Caco-2 (cell line): ENCODE measurements at regions not wholly inside any gene's neighbourhood (a gene's known extent, or its start where the extent isn't known, plus 50 kb on each side); places are given as distances from the start of the nearest gene placed in this dataset.

Experiments used
- BruUV-seq: library from RNA; stranded (reverse); fragments of 400-500 nt; replicated peaks from 2 replicates; lab custom pipeline; 2021; lab: Mats Ljungman, UMichigan
- CTCF ChIA-PET: fragments of 300-600 bp; sonication (Branson Sonifier 250); formaldehyde crosslinking; loops from one replicate; lab custom pipeline; 2022; ENCODE audit warnings: antibody characterized with exemption; lab: Charles Lee
- POLR2A ChIA-PET: fragments of 300-600 bp; sonication (Branson Sonifier 250); formaldehyde crosslinking; loops from one replicate; lab custom pipeline; 2022; ENCODE audit warnings: antibody characterized with exemption; lab: Charles Lee
- DNase-seq, 2 experiments: peaks; one replicate each; pipeline versions ENCODE4 v3.0.0 to v3.0.0-alpha.2; 2020 to 2022
- H3K27me3 ChIP-seq: replicated peaks from 2 replicates; pipeline ENCODE4 v1.6.0; 2011; ENCODE audit warnings: low read length; ENCODE audit not compliant: control insufficient read depth, insufficient read depth
- H3K36me3 ChIP-seq: 2 replicates; pipeline ENCODE4 v1.5.1; 2011; ENCODE audit warnings: low read length; ENCODE audit not compliant: control insufficient read depth, insufficient read depth
- H3K4me1 ChIP-seq: fragments of 250-450 bp; sonication (Bioruptor Pico); 2 replicates; pipeline ENCODE4 v1.5.1; 2020; ENCODE audit warnings: mild to moderate bottlenecking
- H3K4me3 ChIP-seq: 2 replicates; pipeline ENCODE4 v1.5.1; 2011; ENCODE audit warnings: low read depth, mild to moderate bottlenecking, control low read depth, low read length
- H3K9me3 ChIP-seq: fragments of 250-450 bp; sonication (Bioruptor Pico); 2 replicates; pipeline ENCODE4 v1.5.1; 2020; ENCODE audit warnings: mild to moderate bottlenecking, moderate library complexity
- H3K27ac Mint-ChIP-seq: one replicate; pipeline ENCODE4 v1.8.0; 2022; ENCODE audit warnings: mixed read lengths; ENCODE audit not compliant: unreplicated experiment
- H3K27me3 Mint-ChIP-seq: one replicate; pipeline ENCODE4 v1.8.0; 2022; ENCODE audit warnings: mixed read lengths; ENCODE audit not compliant: insufficient read depth, unreplicated experiment
- H3K36me3 Mint-ChIP-seq: one replicate; pipeline ENCODE4 v1.8.0; 2022; ENCODE audit warnings: mild to moderate bottlenecking, mixed read lengths; ENCODE audit not compliant: insufficient read depth, unreplicated experiment
- H3K4me1 Mint-ChIP-seq: one replicate; pipeline ENCODE4 v1.8.0; 2022; ENCODE audit warnings: low read depth, mixed read lengths; ENCODE audit not compliant: unreplicated experiment
- H3K4me3 Mint-ChIP-seq: one replicate; pipeline ENCODE4 v1.8.0; 2022; ENCODE audit warnings: mild to moderate bottlenecking, moderate library complexity, mixed read lengths; ENCODE audit not compliant: unreplicated experiment
- H3K9me3 Mint-ChIP-seq: one replicate; pipeline ENCODE4 v1.8.0; 2022; ENCODE audit warnings: mixed read lengths; ENCODE audit not compliant: unreplicated experiment
- CTCF ChIP-seq, 2 experiments: fragments of 200-600 bp in 1 of 2; IDR thresholded peaks; 1 replicate in 1 of 2; 2 replicates in 1 of 2; pipeline versions ENCODE4 v1.5.1 to v1.8.0; 2011 to 2022; ENCODE audit warnings: antibody characterized with exemption in 1 of 2, control low read depth in 1 of 2, inconsistent platforms in 1 of 2, low read depth in 1 of 2, low read length in 1 of 2, mild to moderate bottlenecking in 1 of 2, moderate library complexity in 1 of 2; ENCODE audit not compliant: insufficient read depth in 1 of 2, severe bottlenecking in 1 of 2, unreplicated experiment in 1 of 2
- intact Hi-C: fragments of 100-400 bp; cut with micrococcal nuclease; formaldehyde crosslinking; loops from one replicate; pipeline ENCODE4 v1.10.0; 2022; ENCODE audit not compliant: unreplicated experiment

GRCh38 chr5:120368923-120369715 lies 95.0 kb upstream of the PRR16 start:
- H3K27me3 ChIP-seq = no peaks in the 10 kb centered on the region
- Mint-ChIP-seq H3K4me3 (no peak overlapping the region), H3K4me1 (no peaks in the 10 kb centered on the region), H3K27ac (no peak overlapping the region), H3K27me3 (no peaks in the 10 kb centered on the region), H3K36me3 (no peaks in the 10 kb centered on the region), H3K9me3 (no peaks in the 10 kb centered on the region)
- no peak for DNase-seq
- no peaks in the 10 kb centered on the region; the same call in 1 of the 2 replicates for H3K9me3 ChIP-seq
- intact Hi-C loops = no loop called here
- no peak for TF ChIP-seq CTCF (IDR thresholded peaks at IDR 0.05; ENCODE audit: insufficient read depth in 1 of 2, low read depth in 1 of 2, low read length in 1 of 2, severe bottlenecking in 1 of 2, unreplicated experiment in 1 of 2)
- no peak overlapping the region for H3K4me3 ChIP-seq
- no peaks in the 10 kb centered on the region for H3K4me1 ChIP-seq
- no peaks in the 10 kb centered on the region for H3K36me3 ChIP-seq
- no TSS peak for BruUV-seq
- CTCF ChIA-PET = no interaction called here
- POLR2A ChIA-PET = no interaction called here

GRCh38 chr5:120372899-120373298 lies 91.2 kb upstream of the PRR16 start:
- Histone ChIP-seq H3K36me3 (no peaks in the 10 kb centered on the region), H3K27me3 (no peaks in the 10 kb centered on the region), H3K4me1 (no peaks in the 10 kb centered on the region), H3K9me3 (no peaks in the 10 kb centered on the region; the same call in 1 of the 2 replicates), H3K4me3 (no peak overlapping the region)
- Mint-ChIP-seq H3K27ac (no peak overlapping the region), H3K27me3 (no peaks in the 10 kb centered on the region), H3K36me3 (no peaks in the 10 kb centered on the region), H3K9me3 (no peaks in the 10 kb centered on the region), H3K4me1 (no peaks in the 10 kb centered on the region), H3K4me3 (no peak overlapping the region)
- CTCF ChIA-PET = no interaction called here
- no TSS peak for BruUV-seq
- DNase-seq = no peak
- intact Hi-C loops = no loop called here
- no peak for TF ChIP-seq CTCF (IDR thresholded peaks at IDR 0.05; ENCODE audit: insufficient read depth in 1 of 2, low read depth in 1 of 2, low read length in 1 of 2, severe bottlenecking in 1 of 2, unreplicated experiment in 1 of 2)
- POLR2A ChIA-PET = no interaction called here

- POLR2A ChIA-PET = no interaction called here
- TF ChIP-seq CTCF (IDR thresholded peaks at IDR 0.05; ENCODE audit: insufficient read depth in 1 of 2, low read depth in 1 of 2, low read length in 1 of 2, severe bottlenecking in 1 of 2, unreplicated experiment in 1 of 2) = no peak
- H3K4me3 Mint-ChIP-seq = no peak overlapping the region
- DNase-seq = no peak
- Histone ChIP-seq H3K27me3 (no peaks in the 10 kb centered on the region), H3K36me3 (no peaks in the 10 kb centered on the region), H3K9me3 (no peaks in the 10 kb centered on the region; the same call in 1 of the 2 replicates), H3K4me1 (no peaks in the 10 kb centered on the region), H3K4me3 (no peak overlapping the region)
- no peak overlapping the region for H3K27ac Mint-ChIP-seq
- H3K27me3 Mint-ChIP-seq = no peaks in the 10 kb centered on the region
- intact Hi-C loops = no loop called here
- no peaks in the 10 kb centered on the region for H3K4me1 Mint-ChIP-seq
- BruUV-seq = no TSS peak
- H3K9me3 Mint-ChIP-seq = peaks cover 10% of the 10 kb centered on the region
- CTCF ChIA-PET = no interaction called here
- no peaks in the 10 kb centered on the region for H3K36me3 Mint-ChIP-seq
Observed at GRCh38 chr5:120375248-120375647, 88.9 kb upstream of the PRR16 start.
